Panc1 (cell line): ENCODE measurements at regions not wholly inside any gene's neighbourhood (a gene's known extent, or its start where the extent isn't known, plus 50 kb on each side); places are given as distances from the start of the nearest gene placed in this dataset.

Experiments used
- ATAC-seq: fragments of 200-7000 bp; cut with Tn5 transposase; 2 replicates; pipeline ENCODE4 v1.9.1; 2020; ENCODE audit warnings: mild to moderate bottlenecking, moderate library complexity
- BruUV-seq: library from RNA; stranded (reverse); fragments of 400-500 nt; replicated peaks from 2 replicates; lab custom pipeline; 2021; lab: Mats Ljungman, UMichigan
- CTCF ChIA-PET: fragments of 300-600 bp; sonication (Branson Sonifier 250); formaldehyde crosslinking; loops from one replicate; lab custom pipeline; 2022; ENCODE audit warnings: antibody characterized with exemption; lab: Charles Lee
- POLR2A ChIA-PET: fragments of 300-600 bp; sonication (Branson Sonifier 250); formaldehyde crosslinking; loops from one replicate; lab custom pipeline; 2022; ENCODE audit warnings: antibody characterized with exemption; lab: Charles Lee
- DNase-seq: peaks from one replicate; pipeline ENCODE4 v3.0.0-alpha.2; 2010; ENCODE audit warnings: low read depth, low spot score
- H3K27ac ChIP-seq: 2 replicates; pipeline ENCODE4 v1.5.1; 2011; ENCODE audit warnings: mild to moderate bottlenecking, low read length, inconsistent platforms
- H3K27me3 ChIP-seq: fragments of 200-500 bp; sonication (Bioruptor generic); 2 replicates; pipeline ENCODE4 v1.6.0; 2014; ENCODE audit warnings: low read length, inconsistent platforms; ENCODE audit not compliant: control insufficient read depth, insufficient read depth
- H3K36me3 ChIP-seq: fragments of 200-500 bp; sonication (Bioruptor generic); 2 replicates; pipeline ENCODE4 v1.5.1; 2014; ENCODE audit warnings: inconsistent platforms, mild to moderate bottlenecking, low read length, moderate library complexity; ENCODE audit not compliant: control insufficient read depth, insufficient read depth
- H3K4me1 ChIP-seq: 2 replicates; pipeline ENCODE4 v1.5.1; 2011; ENCODE audit warnings: inconsistent platforms, mild to moderate bottlenecking, low read length, moderate library complexity; ENCODE audit not compliant: control insufficient read depth, insufficient read depth
- H3K4me3 ChIP-seq, 2 experiments: 2 replicates each; pipeline ENCODE4 v1.5.1; 2011 to 2012; ENCODE audit warnings: low read depth in 2 of 2, low read length in 2 of 2, mild to moderate bottlenecking in 2 of 2, inconsistent platforms in 1 of 2, moderate library complexity in 1 of 2
- H3K9me3 ChIP-seq: fragments of 200-500 bp; sonication (Bioruptor generic); 2 replicates; pipeline ENCODE4 v1.5.1; 2014; ENCODE audit warnings: low read depth, mild to moderate bottlenecking, inconsistent platforms, low read length, moderate library complexity; ENCODE audit not compliant: control insufficient read depth, insufficient read depth
- POLR2AphosphoS5 ChIP-seq: IDR thresholded peaks from 2 replicates; pipeline ENCODE4 v1.6.1; 2012; ENCODE audit warnings: mild to moderate bottlenecking, low read depth, low read length, moderate library complexity
- SIN3A ChIP-seq: IDR thresholded peaks from 2 replicates; pipeline ENCODE4 v1.6.1; 2012; ENCODE audit warnings: low read depth, mild to moderate bottlenecking, low read length, moderate library complexity, borderline replicate concordance; ENCODE audit not compliant: insufficient read depth
- TCF7L2 ChIP-seq: IDR thresholded peaks from 2 replicates; pipeline ENCODE4 v1.6.1; 2011; ENCODE audit warnings: mild to moderate bottlenecking, low read depth, low read length, inconsistent platforms
- in situ Hi-C: cut with HindIII; loops from 2 replicates; pipeline ENCODE4 v1.10.0; 2016; ENCODE audit warnings: low sequenced_read_pairs, low pct_unique_long_range_greater_than_20kb
- intact Hi-C: fragments of 100-400 bp; cut with micrococcal nuclease; formaldehyde crosslinking; loops from one replicate; pipeline ENCODE4 v1.10.0; 2022; ENCODE audit not compliant: unreplicated experiment
- TF ChIP-seq, protein P1 (sequence below), 2 experiments: IDR thresholded peaks; 2 replicates each; pipeline ENCODE4 v1.6.1; 2011 to 2012; ENCODE audit warnings: low read depth in 2 of 2, control low read depth in 1 of 2, low read length in 1 of 2, mild to moderate bottlenecking in 1 of 2, moderate library complexity in 1 of 2; ENCODE audit not compliant: insufficient read depth in 1 of 2
- TF ChIP-seq, protein P2 (sequence below): fragments of 450-650 bp; IDR thresholded peaks from 2 replicates; pipeline ENCODE4 v1.5.1; 2017; ENCODE audit warnings: mild to moderate bottlenecking

DNA sequence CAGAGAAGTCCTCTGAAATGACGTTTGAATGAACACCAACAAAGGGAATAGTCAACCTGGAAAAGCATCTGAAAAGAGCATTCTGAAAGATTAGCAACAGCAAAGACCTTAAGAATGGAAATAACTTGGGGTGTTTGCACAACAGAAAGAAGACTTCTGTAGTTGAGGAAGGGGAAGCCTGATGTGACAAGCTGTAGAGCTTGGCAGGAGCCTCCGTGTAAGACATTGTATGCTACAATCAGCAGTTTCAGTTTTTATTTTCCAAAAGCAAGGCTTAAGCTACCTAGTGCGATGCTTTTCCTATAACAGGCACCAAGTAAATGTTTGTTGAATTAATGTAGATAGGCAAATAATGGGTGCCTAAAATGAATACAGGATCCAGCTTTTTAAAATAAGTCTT, 484.0 kb downstream of the SPRY1 start:
- no peak for DNase-seq
- Histone ChIP-seq H3K36me3 (no peaks in the 10 kb centered on the region), H3K27ac (no peak overlapping the region; the same call in 1 of the 2 replicates), H3K4me1 (no peaks in the 10 kb centered on the region), H3K27me3 (no peaks in the 10 kb centered on the region), H3K4me3 (no peak overlapping the region), H3K9me3 (no peaks in the 10 kb centered on the region)
- CTCF ChIA-PET = no interaction called here
- intact Hi-C loops = no loop called here
- no peak for ATAC-seq
- TF ChIP-seq POLR2AphosphoS5 (no peak), SIN3A (no peak), TCF7L2 (no peak)
- TF ChIP-seq, protein P1, sequence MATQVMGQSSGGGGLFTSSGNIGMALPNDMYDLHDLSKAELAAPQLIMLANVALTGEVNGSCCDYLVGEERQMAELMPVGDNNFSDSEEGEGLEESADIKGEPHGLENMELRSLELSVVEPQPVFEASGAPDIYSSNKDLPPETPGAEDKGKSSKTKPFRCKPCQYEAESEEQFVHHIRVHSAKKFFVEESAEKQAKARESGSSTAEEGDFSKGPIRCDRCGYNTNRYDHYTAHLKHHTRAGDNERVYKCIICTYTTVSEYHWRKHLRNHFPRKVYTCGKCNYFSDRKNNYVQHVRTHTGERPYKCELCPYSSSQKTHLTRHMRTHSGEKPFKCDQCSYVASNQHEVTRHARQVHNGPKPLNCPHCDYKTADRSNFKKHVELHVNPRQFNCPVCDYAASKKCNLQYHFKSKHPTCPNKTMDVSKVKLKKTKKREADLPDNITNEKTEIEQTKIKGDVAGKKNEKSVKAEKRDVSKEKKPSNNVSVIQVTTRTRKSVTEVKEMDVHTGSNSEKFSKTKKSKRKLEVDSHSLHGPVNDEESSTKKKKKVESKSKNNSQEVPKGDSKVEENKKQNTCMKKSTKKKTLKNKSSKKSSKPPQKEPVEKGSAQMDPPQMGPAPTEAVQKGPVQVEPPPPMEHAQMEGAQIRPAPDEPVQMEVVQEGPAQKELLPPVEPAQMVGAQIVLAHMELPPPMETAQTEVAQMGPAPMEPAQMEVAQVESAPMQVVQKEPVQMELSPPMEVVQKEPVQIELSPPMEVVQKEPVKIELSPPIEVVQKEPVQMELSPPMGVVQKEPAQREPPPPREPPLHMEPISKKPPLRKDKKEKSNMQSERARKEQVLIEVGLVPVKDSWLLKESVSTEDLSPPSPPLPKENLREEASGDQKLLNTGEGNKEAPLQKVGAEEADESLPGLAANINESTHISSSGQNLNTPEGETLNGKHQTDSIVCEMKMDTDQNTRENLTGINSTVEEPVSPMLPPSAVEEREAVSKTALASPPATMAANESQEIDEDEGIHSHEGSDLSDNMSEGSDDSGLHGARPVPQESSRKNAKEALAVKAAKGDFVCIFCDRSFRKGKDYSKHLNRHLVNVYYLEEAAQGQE (IDR thresholded peaks at IDR 0.05; ENCODE audit: insufficient read depth in 1 of 2, low read depth in 2 of 2, low read length in 1 of 2) = no peak
- TF ChIP-seq, protein P2, sequence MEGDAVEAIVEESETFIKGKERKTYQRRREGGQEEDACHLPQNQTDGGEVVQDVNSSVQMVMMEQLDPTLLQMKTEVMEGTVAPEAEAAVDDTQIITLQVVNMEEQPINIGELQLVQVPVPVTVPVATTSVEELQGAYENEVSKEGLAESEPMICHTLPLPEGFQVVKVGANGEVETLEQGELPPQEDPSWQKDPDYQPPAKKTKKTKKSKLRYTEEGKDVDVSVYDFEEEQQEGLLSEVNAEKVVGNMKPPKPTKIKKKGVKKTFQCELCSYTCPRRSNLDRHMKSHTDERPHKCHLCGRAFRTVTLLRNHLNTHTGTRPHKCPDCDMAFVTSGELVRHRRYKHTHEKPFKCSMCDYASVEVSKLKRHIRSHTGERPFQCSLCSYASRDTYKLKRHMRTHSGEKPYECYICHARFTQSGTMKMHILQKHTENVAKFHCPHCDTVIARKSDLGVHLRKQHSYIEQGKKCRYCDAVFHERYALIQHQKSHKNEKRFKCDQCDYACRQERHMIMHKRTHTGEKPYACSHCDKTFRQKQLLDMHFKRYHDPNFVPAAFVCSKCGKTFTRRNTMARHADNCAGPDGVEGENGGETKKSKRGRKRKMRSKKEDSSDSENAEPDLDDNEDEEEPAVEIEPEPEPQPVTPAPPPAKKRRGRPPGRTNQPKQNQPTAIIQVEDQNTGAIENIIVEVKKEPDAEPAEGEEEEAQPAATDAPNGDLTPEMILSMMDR = no peak
- BruUV-seq = no TSS peak
- in situ Hi-C loops = no loop called here
- POLR2A ChIA-PET = no interaction called here

- no peak for ATAC-seq
- ChIA-PET CTCF (no interaction called here), POLR2A (no interaction called here)
- Histone ChIP-seq H3K9me3 (no peaks in the 10 kb centered on the region), H3K4me3 (no peak overlapping the region), H3K27me3 (no peaks in the 10 kb centered on the region), H3K27ac (no peak overlapping the region), H3K36me3 (no peaks in the 10 kb centered on the region), H3K4me1 (no peaks in the 10 kb centered on the region)
- no peak for DNase-seq
- no TSS peak for BruUV-seq
- TF ChIP-seq, protein P2 = no peak
- TF ChIP-seq TCF7L2 = no peak
- TF ChIP-seq, protein P1 (IDR thresholded peaks at IDR 0.05; ENCODE audit: insufficient read depth in 1 of 2, low read depth in 2 of 2, low read length in 1 of 2) = no peak
- no peak for TF ChIP-seq SIN3A
- no peak for TF ChIP-seq POLR2AphosphoS5
- intact Hi-C loops (no loop called here), in situ Hi-C loops (no loop called here)
Measured at GRCh38 chr4:123884922-123885321, 488.3 kb downstream of the SPRY1 start.
